HG03159 (cell line): ENCODE measurements at regions not wholly inside any gene's neighbourhood (a gene's known extent, or its start where the extent isn't known, plus 50 kb on each side); places are given as distances from the start of the nearest gene placed in this dataset.
"Not testable (repeated sequence)": the region's sequence is repeated elsewhere in the genome, so short reads cannot be mapped to it uniquely, and the experiment has no call there.

Source experiments
- ATAC-seq: cut with Tn5 transposase; IDR thresholded peaks from one replicate; pipeline ENCODE4 v1.9.1; 2021; ENCODE audit warnings: mild to moderate bottlenecking, moderate library complexity; ENCODE audit not compliant: unreplicated experiment

DNA sequence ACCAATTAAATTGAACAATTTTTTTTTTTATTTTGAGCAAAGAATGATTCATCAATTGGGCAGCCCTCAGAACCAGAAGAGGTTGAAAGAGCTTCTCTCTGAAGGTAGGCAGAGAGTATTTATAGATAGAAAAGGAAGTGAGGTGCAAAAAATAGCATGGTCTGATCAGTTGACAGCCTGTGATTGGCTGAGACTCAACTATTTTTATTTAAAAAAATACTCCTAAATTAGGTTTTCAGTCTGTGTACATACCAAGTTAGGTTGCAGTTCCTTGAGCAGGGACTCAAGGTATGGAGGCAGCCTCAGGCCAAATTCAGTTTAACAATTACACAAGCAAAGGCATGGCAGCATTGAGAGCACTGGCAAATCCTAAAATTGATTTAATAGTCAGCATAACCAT lies 1074.7 kb downstream of the SORCS1 start:
- ATAC-seq = no peak

DNA sequence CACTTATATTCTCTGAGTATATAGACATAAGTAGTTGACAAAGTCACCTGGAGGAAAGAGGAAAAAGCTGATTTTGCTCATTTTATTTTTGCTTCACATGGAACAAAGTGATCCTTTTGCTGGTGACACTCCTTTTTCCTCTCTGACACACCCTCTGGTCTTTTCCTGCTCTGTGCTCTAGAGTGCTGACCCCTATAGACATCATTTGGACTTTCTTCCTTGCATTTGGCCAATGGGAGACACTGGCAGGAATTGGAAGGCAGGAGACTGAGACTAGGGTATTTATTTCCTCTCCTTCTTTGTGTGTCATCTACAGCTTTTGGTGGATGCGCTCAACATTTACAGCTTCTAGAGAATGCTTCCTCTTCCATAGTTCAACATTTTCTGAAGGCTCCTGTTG lies 1078.1 kb downstream of the SORCS1 start:
- no peak for ATAC-seq

DNA sequence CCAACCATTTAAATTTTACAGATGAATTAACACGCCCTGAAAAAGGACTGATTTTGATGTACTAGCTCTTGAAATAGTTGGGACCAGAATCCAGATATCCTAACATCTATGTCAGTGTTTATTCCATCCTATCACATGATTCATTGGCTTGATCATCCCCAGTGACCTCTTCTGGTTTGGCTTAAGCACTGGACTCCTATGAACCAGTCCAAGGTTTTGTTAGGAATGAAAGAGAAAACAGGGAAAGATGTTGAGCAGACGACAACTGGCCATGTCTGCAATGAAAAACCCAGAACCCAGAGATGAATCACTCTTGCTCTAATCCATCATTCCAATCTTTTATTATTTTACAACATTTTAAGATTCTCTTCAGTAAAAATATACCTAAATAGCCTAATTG lies 1080.9 kb downstream of the SORCS1 start:
- no peak for ATAC-seq

- no peak for ATAC-seq
These were observed 1081.6 kb downstream of the SORCS1 start for GRCh38 chr10:106082865-106083264.

- ATAC-seq = no peak
These were observed 1085.5 kb downstream of the SORCS1 start for GRCh38 chr10:106078895-106079576.

DNA sequence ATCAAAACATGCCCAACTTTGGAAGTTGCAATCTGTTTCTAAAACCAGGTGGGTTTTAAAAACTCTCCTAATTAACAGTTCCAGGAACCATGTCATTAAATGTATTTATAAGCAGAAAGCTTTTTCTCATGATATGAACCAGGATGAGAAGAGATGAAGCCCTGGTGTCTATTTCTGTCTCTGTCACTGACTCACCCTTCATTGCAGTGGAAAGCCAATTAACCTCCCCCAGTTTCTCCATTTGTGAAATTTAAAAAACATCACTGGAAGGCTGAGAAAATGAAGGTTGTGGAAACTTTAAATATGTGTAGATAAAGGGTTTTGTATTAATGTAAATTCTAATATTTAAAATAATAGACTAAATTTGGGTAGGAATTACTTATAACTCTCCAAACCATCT lies 1088.0 kb downstream of the SORCS1 start:
- no peak for ATAC-seq

DNA sequence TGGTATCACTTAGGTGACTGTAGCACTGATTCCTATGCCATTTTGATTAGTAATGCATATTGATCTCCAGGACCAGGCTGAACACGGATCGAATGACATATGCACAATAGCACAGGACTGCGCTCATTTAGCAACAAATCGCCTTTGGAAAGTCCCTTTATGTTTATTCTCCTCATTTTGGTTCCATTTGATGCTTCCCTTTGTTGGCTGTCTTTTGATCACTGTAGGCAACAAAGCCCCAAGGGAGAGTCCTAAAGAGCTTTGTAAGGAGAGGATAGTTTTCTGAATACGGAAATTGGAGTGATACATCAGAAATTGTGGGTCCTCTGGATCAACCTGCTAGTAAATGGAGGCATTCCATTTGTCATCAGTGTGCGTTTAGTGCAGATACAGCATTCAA lies 1111.4 kb downstream of the SORCS1 start:
- no peak for ATAC-seq

DNA sequence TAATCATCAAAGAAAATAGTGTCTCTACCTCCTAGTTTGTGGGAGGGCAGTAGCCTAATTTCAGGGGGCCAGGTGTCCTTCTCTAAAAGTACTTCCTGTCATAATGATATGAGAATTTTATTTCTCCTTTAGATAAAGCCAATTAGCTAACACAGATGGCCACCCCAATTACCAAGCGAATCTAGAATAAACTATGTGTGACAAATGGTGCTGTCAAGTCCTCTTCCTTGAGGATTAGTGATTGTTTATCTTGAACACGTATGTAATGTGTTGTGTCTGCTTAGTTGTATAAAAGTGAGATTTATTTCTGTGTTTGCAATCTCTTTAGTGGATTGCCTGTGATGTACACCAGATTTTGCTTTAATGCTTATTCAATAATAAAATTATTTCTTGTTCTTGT lies 1120.0 kb downstream of the SORCS1 start:
- no peak for ATAC-seq

- ATAC-seq = no peak
These were observed 1120.6 kb downstream of the SORCS1 start for GRCh38 chr10:106043863-106044262.

GRCh38 chr10:106038246-106038645 lies 1126.3 kb downstream of the SORCS1 start:
- no peak for ATAC-seq

- ATAC-seq = no peak
These were observed 1131.4 kb downstream of the SORCS1 start for GRCh38 chr10:106033065-106033464.

GRCh38 chr10:106032450-106033002 lies 1132.0 kb downstream of the SORCS1 start:
- no peak for ATAC-seq

DNA sequence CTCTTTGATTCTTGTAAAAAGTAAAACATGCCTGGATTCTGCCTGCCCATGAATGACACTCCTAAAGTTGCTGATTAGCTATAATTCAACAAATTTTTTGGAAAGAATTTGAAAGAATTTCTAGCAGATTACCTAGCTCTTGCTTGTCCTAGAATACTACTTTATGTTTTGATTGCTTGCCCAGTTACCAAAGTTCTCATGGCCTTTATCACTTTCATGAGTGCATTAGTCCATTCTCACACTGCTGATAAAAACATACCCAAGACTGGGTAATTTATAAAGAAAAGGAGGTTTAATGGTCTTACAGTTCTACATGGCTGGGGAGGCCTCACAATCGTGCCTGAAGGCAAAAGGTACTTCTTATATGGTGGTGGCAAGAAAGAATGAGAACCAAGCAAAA lies 1137.3 kb downstream of the SORCS1 start:
- ATAC-seq = no peak

- ATAC-seq = no peak
These were observed 1139.2 kb downstream of the SORCS1 start for GRCh38 chr10:106025208-106025811.

DNA sequence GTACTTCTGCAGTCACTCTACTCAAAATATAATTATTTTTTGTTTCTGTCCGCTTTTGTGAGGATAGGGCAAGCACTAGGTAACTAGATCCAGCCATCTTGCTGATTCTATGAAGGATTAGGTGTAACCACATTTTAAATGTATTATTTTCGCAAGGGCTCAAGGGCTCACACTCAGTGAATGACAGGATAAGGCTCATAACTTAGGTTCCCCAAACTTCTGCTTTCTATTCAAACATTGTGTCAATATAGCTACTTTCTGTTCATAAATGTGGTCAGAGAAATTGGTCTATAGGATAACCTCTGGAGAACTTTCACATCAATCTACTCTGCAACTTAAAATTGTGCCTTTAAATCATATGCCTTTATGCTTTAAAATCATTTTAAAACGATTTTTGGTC lies 1141.2 kb downstream of the SORCS1 start:
- ATAC-seq = no peak

- not testable (repeated sequence) for ATAC-seq
These were observed 1144.9 kb downstream of the SORCS1 start for GRCh38 chr10:106019559-106019958.

GRCh38 chr10:106015369-106016199 lies 1148.9 kb downstream of the SORCS1 start:
- ATAC-seq = not testable (repeated sequence)

DNA sequence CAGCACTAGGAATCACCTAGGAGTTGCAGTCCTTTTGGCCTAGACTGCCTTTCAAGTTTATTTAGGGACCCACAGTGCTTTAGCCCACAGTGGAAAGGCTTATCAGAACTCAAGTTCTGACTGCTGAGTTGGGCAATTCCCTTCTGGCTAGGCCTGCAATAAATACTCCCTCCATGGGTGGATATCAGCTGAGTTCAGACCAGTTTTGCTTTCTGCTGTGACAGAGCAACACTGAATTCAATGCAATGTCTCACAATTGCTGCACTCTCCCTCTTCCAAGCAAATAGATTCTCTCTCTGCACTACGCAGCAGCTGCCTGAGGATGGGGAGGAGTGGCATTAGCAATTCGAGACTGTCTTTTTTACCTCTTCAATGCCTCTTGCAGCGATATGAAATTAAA lies 1153.3 kb downstream of the SORCS1 start:
- no peak for ATAC-seq

DNA sequence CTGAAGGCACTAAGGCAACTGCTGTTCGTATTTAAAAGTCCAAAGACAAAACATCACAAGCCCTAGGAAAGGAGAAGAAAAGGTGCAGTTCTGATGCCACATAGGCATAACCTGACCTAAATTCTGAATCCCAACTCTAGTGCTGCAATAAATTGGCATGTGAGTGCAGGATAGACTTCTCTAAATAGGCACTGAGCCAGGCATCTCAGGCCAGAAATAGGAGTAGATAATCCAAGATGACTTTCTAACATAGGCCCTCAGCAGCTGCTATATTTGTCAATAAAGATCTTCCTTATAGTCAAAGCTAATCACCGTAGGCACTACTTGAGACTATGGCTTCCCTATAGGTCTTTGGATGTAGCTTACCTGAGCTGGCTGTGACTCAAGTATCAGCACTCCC lies 1163.8 kb downstream of the SORCS1 start:
- ATAC-seq = no peak

DNA sequence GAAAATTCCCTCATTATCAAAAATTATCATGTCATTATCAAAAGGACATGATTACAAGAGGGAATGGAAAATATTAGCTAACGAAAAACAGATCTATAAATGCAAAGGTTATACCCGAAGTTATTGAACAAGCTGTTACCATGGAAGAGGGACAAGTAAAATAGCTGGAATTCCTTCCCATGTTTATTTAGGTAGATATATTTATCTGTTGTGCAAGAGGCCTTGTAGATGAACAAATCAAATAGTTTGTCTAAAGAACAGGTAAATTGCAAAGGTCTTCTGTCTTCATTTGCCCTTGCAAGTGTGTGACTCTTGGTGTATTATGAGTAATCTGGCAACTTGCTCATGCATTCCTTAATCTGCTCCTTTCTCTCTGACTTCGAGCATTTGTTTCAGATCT lies 1170.9 kb downstream of the SORCS1 start:
- no peak for ATAC-seq

GRCh38 chr10:105992928-105993327 lies 1171.6 kb downstream of the SORCS1 start:
- no peak for ATAC-seq

DNA sequence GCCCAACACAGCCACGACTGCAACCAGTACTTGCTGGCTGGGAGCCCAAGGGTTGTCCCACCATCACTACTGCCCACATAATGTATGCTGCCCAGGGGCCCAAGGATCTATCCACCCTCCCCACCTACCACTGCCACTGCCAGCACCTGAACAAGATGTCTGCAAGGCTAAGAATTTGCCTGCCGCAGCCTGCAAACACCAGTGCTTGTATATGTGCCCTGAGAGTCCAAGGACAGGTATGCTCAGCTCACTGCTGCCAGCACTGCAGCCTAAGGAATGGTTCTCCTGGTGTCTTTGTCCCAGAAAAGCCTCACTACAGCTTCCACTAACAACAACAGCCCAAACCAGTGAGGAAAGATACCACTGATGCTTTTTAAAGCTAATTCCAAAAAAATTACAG lies 1174.0 kb downstream of the SORCS1 start:
- no peak for ATAC-seq
